ENCODE measurements at regions not wholly inside any gene's neighbourhood (a gene's known extent, or its start where the extent isn't known, plus 50 kb on each side); places are given as distances from the start of the nearest gene placed in this dataset.

- DNase-seq (ENCODE audit: extremely low spot score, unreplicated experiment): no peak
- Mint-ChIP-seq H3K36me3 (ENCODE audit: unreplicated experiment) (no peaks in the 10 kb centered on the region), H3K4me1 (ENCODE audit: unreplicated experiment) (no peaks in the 10 kb centered on the region), H3K27ac (ENCODE audit: unreplicated experiment) (no peak overlapping the region), H3K27me3 (ENCODE audit: unreplicated experiment) (peaks cover 4% of the 10 kb centered on the region), H3K4me3 (ENCODE audit: unreplicated experiment) (no peak overlapping the region), H3K9me3 (ENCODE audit: unreplicated experiment) (no peaks in the 10 kb centered on the region)
- no peak for TF ChIP-seq CTCF (IDR thresholded peaks at IDR 0.05)
These were observed 469.6 kb upstream of the VRK2 start for GRCh38 chr2:57576983-57577382.

- H3K36me3 Mint-ChIP-seq (ENCODE audit: unreplicated experiment): no peaks in the 10 kb centered on the region
- peak; percentile 31 for TF ChIP-seq CTCF (IDR thresholded peaks at IDR 0.05)
These were observed 448.7 kb upstream of the VRK2 start for GRCh38 chr2:57597940-57598339.

GRCh38 chr2:57598551-57598950, 448.1 kb upstream of the VRK2 start:
- no peaks in the 10 kb centered on the region for H3K36me3 Mint-ChIP-seq (ENCODE audit: unreplicated experiment)
- TF ChIP-seq CTCF (IDR thresholded peaks at IDR 0.05): no peak
- H3K27me3 Mint-ChIP-seq (ENCODE audit: unreplicated experiment): no peaks in the 10 kb centered on the region
- H3K9me3 Mint-ChIP-seq (ENCODE audit: unreplicated experiment): peaks cover 5% of the 10 kb centered on the region
- no peak overlapping the region for H3K27ac Mint-ChIP-seq (ENCODE audit: unreplicated experiment)
- DNase-seq (ENCODE audit: extremely low spot score, unreplicated experiment): no peak
- H3K4me1 Mint-ChIP-seq (ENCODE audit: unreplicated experiment): peaks cover 8% of the 10 kb centered on the region
- no peak overlapping the region for H3K4me3 Mint-ChIP-seq (ENCODE audit: unreplicated experiment)

More at GRCh38 chr2:57597940-57598339, 448.7 kb upstream of the VRK2 start:
- Mint-ChIP-seq H3K9me3 (ENCODE audit: unreplicated experiment) (peaks cover 5% of the 10 kb centered on the region), H3K4me3 (ENCODE audit: unreplicated experiment) (no peak overlapping the region), H3K27me3 (ENCODE audit: unreplicated experiment) (no peaks in the 10 kb centered on the region), H3K27ac (ENCODE audit: unreplicated experiment) (no peak overlapping the region), H3K4me1 (ENCODE audit: unreplicated experiment) (peaks cover 8% of the 10 kb centered on the region)
- DNase-seq (ENCODE audit: extremely low spot score, unreplicated experiment): no peak

- no peak overlapping the region for H3K4me3 Mint-ChIP-seq (ENCODE audit: unreplicated experiment)
- peaks cover 4% of the 10 kb centered on the region for H3K9me3 Mint-ChIP-seq (ENCODE audit: unreplicated experiment)
- no peak overlapping the region for H3K27ac Mint-ChIP-seq (ENCODE audit: unreplicated experiment)
- no peak for DNase-seq (ENCODE audit: extremely low spot score, unreplicated experiment)
- H3K36me3 Mint-ChIP-seq (ENCODE audit: unreplicated experiment): no peaks in the 10 kb centered on the region
- peaks cover 8% of the 10 kb centered on the region for H3K4me1 Mint-ChIP-seq (ENCODE audit: unreplicated experiment)
- no peak for TF ChIP-seq CTCF (IDR thresholded peaks at IDR 0.05)
- H3K27me3 Mint-ChIP-seq (ENCODE audit: unreplicated experiment): peaks cover 12% of the 10 kb centered on the region
These were observed 443.9 kb upstream of the VRK2 start for GRCh38 chr2:57602733-57603132.

GRCh38 chr2:57614988-57615387, 431.6 kb upstream of the VRK2 start:
- Mint-ChIP-seq H3K9me3 (ENCODE audit: unreplicated experiment) (no peaks in the 10 kb centered on the region), H3K4me3 (ENCODE audit: unreplicated experiment) (no peak overlapping the region), H3K4me1 (ENCODE audit: unreplicated experiment) (no peaks in the 10 kb centered on the region), H3K36me3 (ENCODE audit: unreplicated experiment) (no peaks in the 10 kb centered on the region), H3K27ac (ENCODE audit: unreplicated experiment) (no peak overlapping the region), H3K27me3 (ENCODE audit: unreplicated experiment) (no peaks in the 10 kb centered on the region)
- no peak for DNase-seq (ENCODE audit: extremely low spot score, unreplicated experiment)
- no peak for TF ChIP-seq CTCF (IDR thresholded peaks at IDR 0.05)
